HT-29 (cell line): ENCODE measurements at regions not wholly inside any gene's neighbourhood (a gene's known extent, or its start where the extent isn't known, plus 50 kb on each side); places are given as distances from the start of the nearest gene placed in this dataset.
"Not testable (repeated sequence)": the region's sequence is repeated elsewhere in the genome, so short reads cannot be mapped to it uniquely, and the experiment has no call there.

ENCODE experiments used
- DNase-seq: peaks from one replicate; pipeline ENCODE4 v3.0.0-alpha.2; 2015; ENCODE audit warnings: low spot score

GRCh38 chr3:112736805-112737566, 96.0 kb upstream of the CCDC80 start:
- DNase-seq = no peak

- no peak for DNase-seq
These were observed 95.4 kb upstream of the CCDC80 start for GRCh38 chr3:112736386-112736785.

GRCh38 chr3:112735926-112736325, 95.0 kb upstream of the CCDC80 start:
- no peak for DNase-seq

- DNase-seq = peak; percentile 95
These were observed 93.9 kb upstream of the CCDC80 start for GRCh38 chr3:112734736-112735350.

GRCh38 chr3:112734171-112734570, 93.2 kb upstream of the CCDC80 start:
- DNase-seq = no peak

GRCh38 chr3:112730210-112730609, 89.3 kb upstream of the CCDC80 start:
- DNase-seq = no peak

- no peak for DNase-seq
These were observed 80.3 kb upstream of the CCDC80 start for GRCh38 chr3:112721231-112721630.

- DNase-seq = no peak
These were observed 78.0 kb upstream of the CCDC80 start for GRCh38 chr3:112718967-112719366.

GRCh38 chr3:112718516-112718915, 77.6 kb upstream of the CCDC80 start:
- DNase-seq = no peak

- no peak for DNase-seq
These were observed 69.0 kb upstream of the CCDC80 start for GRCh38 chr3:112709911-112710310.

- DNase-seq = peak; percentile 86
These were observed 58.6 kb upstream of the CCDC80 start for GRCh38 chr3:112699436-112699978.

GRCh38 chr3:112698442-112698841, 57.5 kb upstream of the CCDC80 start:
- DNase-seq = not testable (repeated sequence)

GRCh38 chr3:112696244-112696643, 55.3 kb upstream of the CCDC80 start:
- DNase-seq = not testable (repeated sequence)

GRCh38 chr3:112695377-112696108, 54.6 kb upstream of the CCDC80 start:
- DNase-seq = not testable (repeated sequence)

- not testable (repeated sequence) for DNase-seq
These were observed 54.0 kb upstream of the CCDC80 start for GRCh38 chr3:112694906-112695305.

GRCh38 chr3:112693186-112693585, 52.2 kb upstream of the CCDC80 start:
- DNase-seq = no peak
